ENCODE measurements at regions not wholly inside any gene's neighbourhood (a gene's known extent, or its start where the extent isn't known, plus 50 kb on each side); places are given as distances from the start of the nearest gene placed in this dataset.

DNA sequence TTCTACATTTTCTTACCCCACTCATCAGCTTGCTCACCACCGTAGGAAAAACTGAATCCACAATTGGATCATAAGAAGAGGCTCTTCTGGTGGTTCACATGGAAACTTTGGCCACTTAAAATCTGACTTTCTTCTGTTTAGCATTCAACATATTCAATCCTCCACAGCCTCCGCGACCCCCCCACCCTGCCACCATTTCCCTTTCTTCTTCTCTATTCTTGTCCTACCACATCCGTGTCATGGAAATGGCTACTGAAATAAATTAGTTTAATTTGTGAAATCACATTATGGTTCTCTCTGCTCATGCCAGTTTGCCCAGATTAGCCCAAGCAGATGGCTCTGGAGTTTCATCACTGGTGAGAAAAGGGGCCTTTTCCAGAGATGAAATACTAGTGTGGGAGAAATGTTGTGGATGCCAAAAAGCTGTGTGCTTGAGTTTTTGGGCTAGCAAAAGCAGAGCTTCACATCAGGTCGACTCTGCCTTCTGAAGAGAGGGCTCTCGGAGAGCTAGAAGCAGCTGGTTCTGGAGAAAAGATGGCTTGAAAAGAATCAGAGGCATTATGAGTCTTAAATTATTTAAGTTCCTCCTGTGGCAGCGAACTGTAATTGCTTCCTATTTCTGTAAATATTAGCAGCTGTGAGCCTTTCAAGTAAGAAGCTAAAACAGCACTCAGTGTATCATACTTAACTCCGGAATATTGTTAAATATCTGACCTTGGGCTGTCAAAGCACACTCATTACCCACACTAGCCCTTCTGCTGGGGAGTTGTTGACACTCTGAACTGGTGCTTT, 107.1 kb downstream of the MAT2B start:
- ATAC-seq: no peak

DNA sequence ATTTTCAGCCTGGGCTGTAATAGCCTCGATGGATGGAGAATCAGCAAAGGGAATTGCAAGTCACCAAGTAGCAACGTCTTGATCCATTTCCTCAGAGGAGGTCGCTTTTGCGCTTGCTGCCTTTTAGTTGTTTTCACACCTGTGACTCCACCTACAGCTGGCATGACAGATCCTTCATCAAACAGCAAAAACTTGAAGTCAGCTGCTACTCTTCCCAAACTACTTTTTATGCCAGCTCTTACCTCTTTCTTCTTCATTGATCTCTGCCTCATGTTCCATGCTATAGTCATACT, 107.7 kb downstream of the MAT2B start:
- TF ChIP-seq RARB (CRISPR knock-in tag; IDR thresholded peaks at IDR 0.05): no peak
- TF ChIP-seq ZFP30 (CRISPR knock-in tag; IDR thresholded peaks at IDR 0.05): no peak
- no peak for TF ChIP-seq ZNF565 (CRISPR knock-in tag; conservative IDR thresholded peaks at IDR 0.05; ENCODE audit: low read depth)
- no peak for TF ChIP-seq SNAI2 (CRISPR knock-in tag; IDR thresholded peaks at IDR 0.05)
- TF ChIP-seq, protein P1, sequence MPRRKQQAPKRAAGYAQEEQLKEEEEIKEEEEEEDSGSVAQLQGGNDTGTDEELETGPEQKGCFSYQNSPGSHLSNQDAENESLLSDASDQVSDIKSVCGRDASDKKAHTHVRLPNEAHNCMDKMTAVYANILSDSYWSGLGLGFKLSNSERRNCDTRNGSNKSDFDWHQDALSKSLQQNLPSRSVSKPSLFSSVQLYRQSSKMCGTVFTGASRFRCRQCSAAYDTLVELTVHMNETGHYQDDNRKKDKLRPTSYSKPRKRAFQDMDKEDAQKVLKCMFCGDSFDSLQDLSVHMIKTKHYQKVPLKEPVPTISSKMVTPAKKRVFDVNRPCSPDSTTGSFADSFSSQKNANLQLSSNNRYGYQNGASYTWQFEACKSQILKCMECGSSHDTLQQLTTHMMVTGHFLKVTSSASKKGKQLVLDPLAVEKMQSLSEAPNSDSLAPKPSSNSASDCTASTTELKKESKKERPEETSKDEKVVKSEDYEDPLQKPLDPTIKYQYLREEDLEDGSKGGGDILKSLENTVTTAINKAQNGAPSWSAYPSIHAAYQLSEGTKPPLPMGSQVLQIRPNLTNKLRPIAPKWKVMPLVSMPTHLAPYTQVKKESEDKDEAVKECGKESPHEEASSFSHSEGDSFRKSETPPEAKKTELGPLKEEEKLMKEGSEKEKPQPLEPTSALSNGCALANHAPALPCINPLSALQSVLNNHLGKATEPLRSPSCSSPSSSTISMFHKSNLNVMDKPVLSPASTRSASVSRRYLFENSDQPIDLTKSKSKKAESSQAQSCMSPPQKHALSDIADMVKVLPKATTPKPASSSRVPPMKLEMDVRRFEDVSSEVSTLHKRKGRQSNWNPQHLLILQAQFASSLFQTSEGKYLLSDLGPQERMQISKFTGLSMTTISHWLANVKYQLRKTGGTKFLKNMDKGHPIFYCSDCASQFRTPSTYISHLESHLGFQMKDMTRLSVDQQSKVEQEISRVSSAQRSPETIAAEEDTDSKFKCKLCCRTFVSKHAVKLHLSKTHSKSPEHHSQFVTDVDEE (CRISPR knock-in tag; IDR thresholded peaks at IDR 0.05): no peak
- TF ChIP-seq ZNF70 (CRISPR knock-in tag; IDR thresholded peaks at IDR 0.05): no peak
- no peak for TF ChIP-seq TCF4 (CRISPR knock-in tag; IDR thresholded peaks at IDR 0.05; ENCODE audit: borderline replicate concordance)
- TF ChIP-seq GLIS3 (CRISPR knock-in tag; IDR thresholded peaks at IDR 0.05): no peak
- TF ChIP-seq, protein P2, sequence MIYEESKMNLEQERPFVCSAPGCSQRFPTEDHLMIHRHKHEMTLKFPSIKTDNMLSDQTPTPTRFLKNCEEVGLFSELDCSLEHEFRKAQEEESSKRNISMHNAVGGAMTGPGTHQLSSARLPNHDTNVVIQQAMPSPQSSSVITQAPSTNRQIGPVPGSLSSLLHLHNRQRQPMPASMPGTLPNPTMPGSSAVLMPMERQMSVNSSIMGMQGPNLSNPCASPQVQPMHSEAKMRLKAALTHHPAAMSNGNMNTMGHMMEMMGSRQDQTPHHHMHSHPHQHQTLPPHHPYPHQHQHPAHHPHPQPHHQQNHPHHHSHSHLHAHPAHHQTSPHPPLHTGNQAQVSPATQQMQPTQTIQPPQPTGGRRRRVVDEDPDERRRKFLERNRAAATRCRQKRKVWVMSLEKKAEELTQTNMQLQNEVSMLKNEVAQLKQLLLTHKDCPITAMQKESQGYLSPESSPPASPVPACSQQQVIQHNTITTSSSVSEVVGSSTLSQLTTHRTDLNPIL (CRISPR knock-in tag; IDR thresholded peaks at IDR 0.05; ENCODE audit: low read depth): no peak
- TF ChIP-seq ARNTL (CRISPR knock-in tag; IDR thresholded peaks at IDR 0.05; ENCODE audit: borderline replicate concordance, low read depth): no peak
- TF ChIP-seq ISL1 (CRISPR knock-in tag; IDR thresholded peaks at IDR 0.05): no peak
- no peak for TF ChIP-seq CSDC2 (CRISPR knock-in tag; IDR thresholded peaks at IDR 0.05)
- TF ChIP-seq BACH2 (CRISPR knock-in tag; IDR thresholded peaks at IDR 0.05; ENCODE audit: borderline replicate concordance): no peak
- TF ChIP-seq ZC3H10 (CRISPR knock-in tag; IDR thresholded peaks at IDR 0.05): no peak
- TF ChIP-seq OSR1 (CRISPR knock-in tag; IDR thresholded peaks at IDR 0.05): no peak
- no peak for ATAC-seq

More for the DNA sequence above, 107.1 kb downstream of the MAT2B start:
- TF ChIP-seq TOX (CRISPR knock-in tag; IDR thresholded peaks at IDR 0.05; ENCODE audit: borderline replicate concordance): no peak
- TF ChIP-seq ZNF8 (CRISPR knock-in tag; IDR thresholded peaks at IDR 0.05): no peak
- TF ChIP-seq ZNF565 (CRISPR knock-in tag; conservative IDR thresholded peaks at IDR 0.05; ENCODE audit: low read depth): no peak

GRCh38 chr5:163614787-163615186, 109.4 kb downstream of the MAT2B start:
- no peak for TF ChIP-seq ZC3H10 (CRISPR knock-in tag; IDR thresholded peaks at IDR 0.05)
- TF ChIP-seq ZNF565 (CRISPR knock-in tag; conservative IDR thresholded peaks at IDR 0.05; ENCODE audit: low read depth): no peak
- TF ChIP-seq TOX (CRISPR knock-in tag; IDR thresholded peaks at IDR 0.05; ENCODE audit: borderline replicate concordance): no peak
- ATAC-seq: no peak

DNA sequence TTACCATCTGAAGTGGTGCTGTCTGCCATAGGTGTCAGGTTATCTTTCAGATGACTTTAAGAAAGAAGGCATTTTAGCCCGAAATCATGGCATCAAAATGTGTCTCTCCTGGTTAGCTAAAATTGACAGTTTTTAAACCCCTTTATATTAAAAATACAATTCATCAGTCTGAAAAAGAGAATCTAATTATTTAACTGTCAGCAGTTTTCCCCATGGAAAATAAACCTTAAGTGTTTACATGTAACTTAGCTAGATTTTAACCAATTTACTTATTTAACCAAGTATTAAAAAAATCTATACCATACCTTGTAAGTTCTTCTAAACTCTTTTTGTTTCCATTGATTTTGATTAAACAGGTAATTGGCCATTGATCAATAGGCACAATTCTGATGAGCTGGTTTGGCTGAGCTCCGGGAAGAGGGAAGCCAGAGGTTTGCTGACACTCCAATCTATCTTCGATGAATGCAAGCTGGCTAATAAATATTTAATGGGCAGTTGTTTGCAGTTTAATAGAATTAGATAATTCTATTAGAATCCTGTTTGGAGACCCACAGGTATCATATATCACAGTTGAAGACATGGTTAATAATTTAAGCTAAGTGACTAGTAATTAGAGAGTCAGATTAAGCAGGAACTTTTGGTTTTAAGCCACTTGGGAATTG, 114.0 kb downstream of the MAT2B start:
- no peak for ATAC-seq

More for the DNA sequence above, 114.0 kb downstream of the MAT2B start:
- TF ChIP-seq TOX (CRISPR knock-in tag; IDR thresholded peaks at IDR 0.05; ENCODE audit: borderline replicate concordance): no peak
- TF ChIP-seq BACH2 (CRISPR knock-in tag; IDR thresholded peaks at IDR 0.05; ENCODE audit: borderline replicate concordance): no peak
- TF ChIP-seq TCF4 (CRISPR knock-in tag; IDR thresholded peaks at IDR 0.05; ENCODE audit: borderline replicate concordance): no peak
- no peak for TF ChIP-seq POU6F1 (CRISPR knock-in tag; IDR thresholded peaks at IDR 0.05; ENCODE audit: borderline replicate concordance, low read depth)
- no peak for TF ChIP-seq CSRNP3 (CRISPR knock-in tag; IDR thresholded peaks at IDR 0.05)
- TF ChIP-seq ZNF8 (CRISPR knock-in tag; IDR thresholded peaks at IDR 0.05): no peak

Data from SK-N-SH treated with all-trans-retinoic acid at 6 μM for 48 hours (cell line).